Vagina (tissue), 2 donors: ENCODE measurements at regions not wholly inside any gene's neighbourhood (a gene's known extent, or its start where the extent isn't known, plus 50 kb on each side); places are given as distances from the start of the nearest gene placed in this dataset.

Source experiments
- DNase-seq, 2 donors: peaks; one replicate each; pipeline ENCODE4 v3.0.0-alpha.2; 2017; ENCODE audit errors: extremely low spot score in 2 of 2
- H3K27ac ChIP-seq: fragments of 200-600 bp; sonication (generic); one replicate; pipeline ENCODE4 v1.5.1; 2019
- H3K27me3 ChIP-seq: fragments of 200-600 bp; sonication (generic); one replicate; pipeline ENCODE4 v1.5.1; 2019
- H3K36me3 ChIP-seq, 2 donors: fragments of 200-600 bp; sonication (generic); one replicate each; pipeline ENCODE4 v1.5.1; 2017 to 2019
- H3K4me1 ChIP-seq: fragments of 200-600 bp; sonication (generic); one replicate; pipeline ENCODE4 v1.5.1; 2019
- H3K4me3 ChIP-seq, 2 donors: fragments of 200-600 bp; sonication (generic); 1 replicate in 1 of 2; 2 replicates in 1 of 2; pipeline ENCODE4 v1.5.1; 2016 to 2019
- H3K9me3 ChIP-seq: fragments of 200-600 bp; sonication (generic); one replicate; pipeline ENCODE4 v1.5.1; 2019
- POLR2A ChIP-seq, 2 donors: fragments of 450-650 bp; IDR thresholded peaks; one replicate each; pipeline ENCODE4 v1.6.1; 2017; ENCODE audit warnings: antibody characterized with exemption in 2 of 2, mild to moderate bottlenecking in 2 of 2, moderate library complexity in 2 of 2
- POLR2AphosphoS5 ChIP-seq, 2 donors: sonication (generic); formaldehyde crosslinking; IDR thresholded peaks; one replicate each; pipeline ENCODE4 v1.9.0; 2017; ENCODE audit warnings: antibody characterized with exemption in 2 of 2, mild to moderate bottlenecking in 2 of 2, low read depth in 1 of 2; ENCODE audit not compliant: insufficient read depth in 1 of 2
- intact Hi-C: fragments of 100-400 bp; cut with DNase I; formaldehyde crosslinking; loops from one replicate; pipeline ENCODE4 v1.15.1; 2023
- TF ChIP-seq, protein P1 (sequence below), 3 experiments: fragments of 450-650 bp in 2 of 3; fragments of 200-600 bp in 1 of 3; sonication (generic) in 1 of 3; IDR thresholded peaks; one replicate each; pipeline ENCODE4 v1.5.1; 2017 to 2019; ENCODE audit warnings: antibody characterized with exemption in 3 of 3, mild to moderate bottlenecking in 2 of 3, moderate library complexity in 2 of 3

DNA sequence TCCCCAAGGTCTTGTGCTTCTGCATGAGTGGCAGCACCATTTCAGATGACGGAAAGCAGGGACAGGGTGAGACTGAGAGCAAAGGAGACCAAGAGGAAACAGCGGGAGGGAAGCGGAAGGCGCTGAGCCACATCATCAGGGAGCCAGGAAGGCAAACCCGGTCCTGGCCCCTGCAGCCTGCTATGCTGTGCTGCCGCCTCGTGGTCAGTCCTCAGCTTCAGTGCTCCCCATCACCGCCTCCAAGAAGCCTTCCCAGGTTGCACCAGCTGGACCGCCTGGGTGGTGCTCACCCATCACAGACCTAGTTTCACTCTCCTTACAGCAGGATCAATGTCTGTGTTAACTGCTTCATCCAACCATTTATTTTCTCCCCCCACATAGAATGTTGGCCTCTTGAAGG, 73.0 kb upstream of the PHF21B start:
- H3K36me3 ChIP-seq = no peaks in the 10 kb centered on the region
- H3K27ac ChIP-seq = no peak overlapping the region
- no peaks in the 10 kb centered on the region for H3K9me3 ChIP-seq
- H3K4me1 ChIP-seq = peaks cover 13% of the 10 kb centered on the region
- DNase-seq = no peak
- no peaks in the 10 kb centered on the region for H3K27me3 ChIP-seq
- H3K4me3 ChIP-seq = no peak overlapping the region
- TF ChIP-seq POLR2AphosphoS5 (IDR thresholded peaks at IDR 0.05; ENCODE audit: insufficient read depth in 1 of 2, low read depth in 1 of 2) (no peak), POLR2A (IDR thresholded peaks at IDR 0.05) (no peak)
- TF ChIP-seq, protein P1, sequence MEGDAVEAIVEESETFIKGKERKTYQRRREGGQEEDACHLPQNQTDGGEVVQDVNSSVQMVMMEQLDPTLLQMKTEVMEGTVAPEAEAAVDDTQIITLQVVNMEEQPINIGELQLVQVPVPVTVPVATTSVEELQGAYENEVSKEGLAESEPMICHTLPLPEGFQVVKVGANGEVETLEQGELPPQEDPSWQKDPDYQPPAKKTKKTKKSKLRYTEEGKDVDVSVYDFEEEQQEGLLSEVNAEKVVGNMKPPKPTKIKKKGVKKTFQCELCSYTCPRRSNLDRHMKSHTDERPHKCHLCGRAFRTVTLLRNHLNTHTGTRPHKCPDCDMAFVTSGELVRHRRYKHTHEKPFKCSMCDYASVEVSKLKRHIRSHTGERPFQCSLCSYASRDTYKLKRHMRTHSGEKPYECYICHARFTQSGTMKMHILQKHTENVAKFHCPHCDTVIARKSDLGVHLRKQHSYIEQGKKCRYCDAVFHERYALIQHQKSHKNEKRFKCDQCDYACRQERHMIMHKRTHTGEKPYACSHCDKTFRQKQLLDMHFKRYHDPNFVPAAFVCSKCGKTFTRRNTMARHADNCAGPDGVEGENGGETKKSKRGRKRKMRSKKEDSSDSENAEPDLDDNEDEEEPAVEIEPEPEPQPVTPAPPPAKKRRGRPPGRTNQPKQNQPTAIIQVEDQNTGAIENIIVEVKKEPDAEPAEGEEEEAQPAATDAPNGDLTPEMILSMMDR (IDR thresholded peaks at IDR 0.05) = no peak
- intact Hi-C loops = no loop called here

DNA sequence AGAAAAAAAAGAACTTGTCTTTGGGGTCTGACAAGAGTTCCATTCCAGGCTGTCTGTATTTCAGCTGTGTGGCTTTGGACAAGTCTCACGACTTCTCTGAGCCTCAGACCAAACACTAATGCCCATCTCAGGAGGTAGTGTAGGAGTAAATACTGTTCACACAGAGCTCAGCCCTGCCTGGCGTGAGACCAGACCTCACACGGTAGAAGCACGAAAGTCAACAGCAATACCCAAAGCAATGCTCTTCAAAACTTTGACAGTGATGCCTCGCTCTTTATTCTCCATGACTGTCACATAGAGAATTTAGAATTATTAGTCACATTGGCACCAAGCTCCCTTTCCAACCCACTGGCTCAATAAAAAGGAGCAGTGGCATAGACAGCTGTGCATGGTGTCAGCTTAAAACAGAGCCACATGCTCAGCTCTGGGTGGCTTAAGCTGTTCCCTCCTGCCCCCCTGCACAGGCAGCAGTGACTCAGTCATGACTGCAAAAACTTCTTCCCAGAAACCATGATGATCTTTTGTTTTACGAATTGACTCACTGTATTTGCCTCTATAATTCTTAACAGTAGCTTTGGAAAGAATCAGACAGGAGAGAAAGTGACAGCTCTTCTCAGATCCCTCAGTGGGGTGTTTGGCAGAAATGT, 74.0 kb upstream of the PHF21B start:
- H3K27ac ChIP-seq = no peak overlapping the region
- DNase-seq = no peak
- H3K4me1 ChIP-seq = peaks cover 13% of the 10 kb centered on the region
- TF ChIP-seq POLR2AphosphoS5 (IDR thresholded peaks at IDR 0.05; ENCODE audit: insufficient read depth in 1 of 2, low read depth in 1 of 2) (no peak), POLR2A (IDR thresholded peaks at IDR 0.05) (no peak)
- TF ChIP-seq, protein P1 (IDR thresholded peaks at IDR 0.05) = no peak
- H3K36me3 ChIP-seq = no peaks in the 10 kb centered on the region
- no peaks in the 10 kb centered on the region for H3K9me3 ChIP-seq
- no peak overlapping the region for H3K4me3 ChIP-seq
- H3K27me3 ChIP-seq = no peaks in the 10 kb centered on the region
- intact Hi-C loops = no loop called here

DNA sequence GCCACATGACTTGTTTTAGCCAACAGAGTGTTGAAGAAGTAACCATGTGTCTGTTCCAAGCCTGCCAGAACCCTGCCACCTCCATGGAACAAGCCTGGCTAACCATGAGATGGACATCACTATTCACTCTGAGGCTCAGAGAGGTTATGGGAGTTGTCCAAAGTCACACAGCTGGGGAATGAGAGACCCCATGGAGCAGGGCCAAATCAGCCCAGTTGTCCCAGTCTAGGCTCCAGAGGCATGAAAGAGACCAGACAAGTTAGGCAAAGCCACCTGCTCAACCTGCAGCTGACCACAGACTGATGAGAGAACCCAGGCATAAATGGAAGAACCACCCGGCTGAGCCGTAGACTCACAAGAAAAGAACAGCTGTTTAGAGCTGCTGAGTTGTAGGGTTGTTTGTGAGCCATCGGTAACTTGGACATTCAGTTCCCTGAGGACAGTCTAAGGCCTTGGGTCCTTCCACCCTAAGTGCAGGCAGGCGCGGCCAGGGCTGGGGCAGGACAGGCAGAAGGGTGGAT, 74.7 kb upstream of the PHF21B start:
- DNase-seq = no peak
- TF ChIP-seq, protein P1 (IDR thresholded peaks at IDR 0.05) = no peak
- TF ChIP-seq POLR2AphosphoS5 (IDR thresholded peaks at IDR 0.05; ENCODE audit: insufficient read depth in 1 of 2, low read depth in 1 of 2) (no peak), POLR2A (IDR thresholded peaks at IDR 0.05) (no peak)
- no peaks in the 10 kb centered on the region for H3K36me3 ChIP-seq
- H3K27ac ChIP-seq = no peak overlapping the region
- H3K4me3 ChIP-seq = no peak overlapping the region
- intact Hi-C loops = no loop called here
- no peaks in the 10 kb centered on the region for H3K9me3 ChIP-seq
- H3K4me1 ChIP-seq = peaks cover 13% of the 10 kb centered on the region
- H3K27me3 ChIP-seq = no peaks in the 10 kb centered on the region

DNA sequence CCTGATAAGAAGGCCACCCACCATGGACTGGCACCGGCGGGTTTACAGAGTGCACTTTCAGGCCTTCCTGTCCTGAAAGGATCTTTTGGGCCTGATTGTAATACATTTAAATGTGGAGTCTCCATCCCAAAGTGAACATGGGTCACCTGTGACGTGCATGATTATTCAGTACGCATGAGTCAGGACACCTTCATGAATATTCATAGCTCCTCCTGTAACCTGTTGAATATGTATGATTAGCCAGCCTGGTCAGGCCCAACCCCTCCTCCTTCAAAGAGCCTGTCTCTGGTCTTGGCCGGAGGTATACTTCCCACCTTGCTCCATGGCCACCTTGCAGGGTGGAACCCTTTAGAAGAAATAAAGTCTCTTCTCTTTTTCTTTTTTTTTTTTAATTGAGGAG, 75.9 kb upstream of the NUP50 start:
- no peaks in the 10 kb centered on the region for H3K27me3 ChIP-seq
- no peaks in the 10 kb centered on the region for H3K9me3 ChIP-seq
- DNase-seq = no peak
- intact Hi-C loops = no loop called here
- no peak overlapping the region for H3K4me3 ChIP-seq
- H3K4me1 ChIP-seq = peaks cover 13% of the 10 kb centered on the region
- no peak overlapping the region for H3K27ac ChIP-seq
- TF ChIP-seq, protein P1 (IDR thresholded peaks at IDR 0.05) = no peak
- no peak for TF ChIP-seq POLR2AphosphoS5 (IDR thresholded peaks at IDR 0.05; ENCODE audit: insufficient read depth in 1 of 2, low read depth in 1 of 2)
- no peak for TF ChIP-seq POLR2A (IDR thresholded peaks at IDR 0.05)
- H3K36me3 ChIP-seq = no peaks in the 10 kb centered on the region

DNA sequence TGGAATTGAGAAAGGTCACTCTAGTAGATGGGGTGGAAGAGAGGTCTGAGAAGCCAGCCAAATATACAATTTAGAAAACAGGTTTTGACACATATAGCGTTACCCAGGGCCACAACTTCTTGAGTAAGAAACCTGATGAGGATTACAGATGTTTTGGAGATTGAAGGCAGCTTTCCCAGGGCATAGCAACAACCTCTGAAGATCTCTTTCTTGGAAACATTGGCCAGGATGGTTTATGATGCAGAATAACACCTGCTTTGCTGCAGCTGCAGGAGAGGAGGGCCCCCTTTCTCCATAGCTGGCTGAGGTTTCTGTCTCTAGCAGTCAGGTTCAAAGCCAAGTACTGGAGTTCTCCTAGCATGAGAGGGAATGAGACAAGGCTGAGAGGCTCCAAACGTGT, 75.1 kb upstream of the NUP50 start:
- TF ChIP-seq POLR2A (IDR thresholded peaks at IDR 0.05) = no peak
- H3K4me3 ChIP-seq = no peak overlapping the region
- H3K27ac ChIP-seq = no peak overlapping the region
- H3K4me1 ChIP-seq = peaks cover 13% of the 10 kb centered on the region
- intact Hi-C loops = no loop called here
- no peaks in the 10 kb centered on the region for H3K9me3 ChIP-seq
- H3K27me3 ChIP-seq = no peaks in the 10 kb centered on the region
- no peak for DNase-seq
- no peaks in the 10 kb centered on the region for H3K36me3 ChIP-seq
